Ovary (tissue), 7 donors: ENCODE measurements at regions not wholly inside any gene's neighbourhood (a gene's known extent, or its start where the extent isn't known, plus 50 kb on each side); places are given as distances from the start of the nearest gene placed in this dataset.
"Not testable (repeated sequence)": the region's sequence is repeated elsewhere in the genome, so short reads cannot be mapped to it uniquely, and the experiment has no call there.

Experiments
- DNase-seq, 5 donors: peaks; one replicate each; pipeline ENCODE4 v3.0.0-alpha.2; 2019 to 2020
- H3K27ac ChIP-seq, 2 donors: fragments of 200-600 bp; one replicate each; pipeline versions ENCODE4 v1.5.1 to v1.8.0; 2019 to 2022
- H3K27me3 ChIP-seq: fragments of 200-600 bp; one replicate; pipeline ENCODE4 v1.8.0; 2022
- H3K36me3 ChIP-seq: fragments of 200-600 bp; sonication (generic); one replicate; pipeline ENCODE4 v1.5.1; 2019
- H3K4me1 ChIP-seq: one replicate; pipeline ENCODE4 v1.8.1; 2013; ENCODE audit warnings: mild to moderate bottlenecking, moderate library complexity; ENCODE audit not compliant: insufficient read depth
- H3K4me3 ChIP-seq: fragments of 200-600 bp; sonication (generic); one replicate; pipeline ENCODE4 v1.5.1; 2017
- H3K9me3 ChIP-seq, 2 donors: fragments of 200-600 bp in 1 of 2; sonication (generic) in 1 of 2; one replicate each; pipeline versions ENCODE4 v1.5.1 to v1.8.1; 2013 to 2019; ENCODE audit warnings: mild to moderate bottlenecking in 1 of 2, moderate library complexity in 1 of 2
- CTCF ChIP-seq, 3 donors: fragments of 450-650 bp in 2 of 3; fragments of 200-600 bp in 1 of 3; IDR thresholded peaks; one replicate each; pipeline versions ENCODE4 v1.5.1 to v1.8.0; 2016 to 2022; ENCODE audit warnings: antibody characterized with exemption in 3 of 3, mild to moderate bottlenecking in 1 of 3
- EP300 ChIP-seq: sonication (generic); formaldehyde crosslinking; IDR thresholded peaks from one replicate; pipeline ENCODE4 v1.6.1; 2017; ENCODE audit warnings: antibody characterized with exemption
- POLR2A ChIP-seq: fragments of 450-650 bp; IDR thresholded peaks from one replicate; pipeline ENCODE4 v1.6.1; 2017; ENCODE audit warnings: antibody characterized with exemption, mild to moderate bottlenecking, moderate library complexity
- WGBS, 3 donors: extraction: QIAGEN DNeasy Blood & Tissue Kit in 1 of 3; methylation state at CpG; one replicate each; pipeline versions ENCODE4 v1.1.5 to v1.1.7; 2013 to 2017; 5-methylcytosine and 5-hydroxymethylcytosine counted together
- intact Hi-C, 4 donors: fragments of 100-400 bp; cut with DNase I; formaldehyde crosslinking; loops; one replicate each; pipeline versions ENCODE4 v1.11.0 to v1.15.1; 2022 to 2023
- donor health status: DM: no; HTN: no; CAD: no; lungs with moderate emphysema.
- donor health status: DM: no; HTN: no; CAD: no.
- donor health status: Bipolar disorder and iron deficiency.
- donor health status: DM: no; HTN: no; CAD: no.
- donor health status: DM: yes; HTN: yes; CAD: no.

DNA sequence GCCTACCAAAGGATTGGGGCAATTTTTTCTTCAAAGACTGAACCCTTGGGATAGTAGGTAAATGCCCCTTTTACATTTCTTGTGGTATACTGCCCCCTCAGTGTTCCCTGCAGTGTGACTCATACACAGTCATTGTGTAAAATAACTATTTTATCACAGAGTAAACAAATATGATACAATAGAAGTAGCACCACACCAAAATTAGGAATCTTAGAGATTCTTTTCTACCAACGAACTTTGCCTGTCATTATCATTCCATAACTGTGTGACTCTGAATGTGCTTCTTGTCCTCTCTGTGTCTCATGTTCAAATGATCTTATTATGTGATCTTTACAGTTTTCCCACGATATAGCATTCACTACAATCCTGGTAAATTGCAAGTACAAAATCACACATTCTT lies 517.0 kb downstream of the ZIC3 start:
- intact Hi-C loops: no loop called here
- no peak for TF ChIP-seq POLR2A
- no peak for TF ChIP-seq EP300
- no peak for TF ChIP-seq CTCF (IDR thresholded peaks at IDR 0.05)
- DNase-seq: no peak
- Histone ChIP-seq H3K9me3 (no peaks in the 10 kb centered on the region), H3K4me3 (no peak overlapping the region), H3K4me1 (no peaks in the 10 kb centered on the region), H3K36me3 (no peaks in the 10 kb centered on the region), H3K27ac (no peak overlapping the region), H3K27me3 (no peaks in the 10 kb centered on the region)
- 18 to 28% (median 21%) methylated on average over 2 of the region's 2 CpGs for WGBS, 3 donors

- intact Hi-C loops, H3K4me1 ChIP-seq, H3K27ac ChIP-seq, DNase-seq, H3K27me3 ChIP-seq, H3K9me3 ChIP-seq, H3K36me3 ChIP-seq, H3K4me3 ChIP-seq: not testable (repeated sequence)
- 89 to 94% (median 91%) methylated on average over 3 of the region's 3 CpGs for WGBS, 3 donors
Observed at GRCh38 chrX:138110910-138111309, 545.0 kb downstream of the ZIC3 start.

GRCh38 chrX:138127314-138127713 lies 561.4 kb downstream of the ZIC3 start:
- Histone ChIP-seq H3K27me3 (no peaks in the 10 kb centered on the region), H3K36me3 (no peaks in the 10 kb centered on the region), H3K9me3 (no peaks in the 10 kb centered on the region), H3K4me3 (no peak overlapping the region), H3K4me1 (peaks cover 3% of the 10 kb centered on the region), H3K27ac (no peak overlapping the region)
- TF ChIP-seq POLR2A: no peak
- TF ChIP-seq CTCF (IDR thresholded peaks at IDR 0.05): no peak
- DNase-seq: no peak
- intact Hi-C loops: no loop called here
- 20 to 36% (median 24%) methylated on average over 8 of the region's 8 CpGs for WGBS, 3 donors

GRCh38 chrX:138128027-138128671 lies 562.2 kb downstream of the ZIC3 start:
- no peaks in the 10 kb centered on the region for H3K9me3 ChIP-seq
- H3K4me3 ChIP-seq: no peak overlapping the region
- DNase-seq: peak in 1 of 5 donors; percentile 32
- H3K4me1 ChIP-seq: peaks cover 3% of the 10 kb centered on the region
- intact Hi-C loops: no loop called here
- 27 to 32% (median 31%) methylated on average over 8 of the region's 8 CpGs for WGBS, 3 donors
- H3K27me3 ChIP-seq: no peaks in the 10 kb centered on the region
- peak in 2 of 3 donors; percentile 22 to 23 for TF ChIP-seq CTCF (IDR thresholded peaks at IDR 0.05)
- TF ChIP-seq EP300: no peak
- no peak overlapping the region for H3K27ac ChIP-seq
- no peaks in the 10 kb centered on the region for H3K36me3 ChIP-seq

GRCh38 chrX:138150709-138151108 lies 560.8 kb downstream of the FGF13 start:
- no peak for TF ChIP-seq CTCF (IDR thresholded peaks at IDR 0.05)
- no peak for TF ChIP-seq POLR2A

More at GRCh38 chrX:138150709-138151108, 560.8 kb downstream of the FGF13 start:
- H3K27me3 ChIP-seq: no peaks in the 10 kb centered on the region
- no peak for DNase-seq
- H3K27ac ChIP-seq: no peak overlapping the region
- no peaks in the 10 kb centered on the region for H3K36me3 ChIP-seq
- H3K4me1 ChIP-seq: no peaks in the 10 kb centered on the region
- H3K4me3 ChIP-seq: no peak overlapping the region
- no peaks in the 10 kb centered on the region for H3K9me3 ChIP-seq
- intact Hi-C loops: no loop called here
- WGBS, 3 donors: 32 to 35% (median 33%) methylated on average over 2 of the region's 2 CpGs
